Cardiac septum (tissue), 1 donor: ENCODE measurements at regions not wholly inside any gene's neighbourhood (a gene's known extent, or its start where the extent isn't known, plus 50 kb on each side); places are given as distances from the start of the nearest gene placed in this dataset.

ENCODE experiments used
- DNase-seq: peaks from one replicate; pipeline ENCODE4 v3.0.0-alpha.2; 2020; ENCODE audit warnings: low spot score
- intact Hi-C: fragments of 100-400 bp; cut with DNase I; formaldehyde crosslinking; loops from one replicate; pipeline ENCODE4 v1.14.0; 2022
- donor health status: DM: no; HTN: no; CAD: no.

GRCh38 chr12:45547822-45548221, 181.7 kb upstream of the ARID2 start:
- no peak for DNase-seq
- intact Hi-C loops = loop anchor here (5.0 to 10.0 kb wide), 2 partner anchors 177 to 194 kb away; partner anchors contain the start of gene ARID2

GRCh38 chr12:45548426-45548825, 181.1 kb upstream of the ARID2 start:
- intact Hi-C loops = loop anchor here (5.0 to 10.0 kb wide), 2 partner anchors 176 to 194 kb away; partner anchors contain the start of gene ARID2
- DNase-seq = no peak

DNA sequence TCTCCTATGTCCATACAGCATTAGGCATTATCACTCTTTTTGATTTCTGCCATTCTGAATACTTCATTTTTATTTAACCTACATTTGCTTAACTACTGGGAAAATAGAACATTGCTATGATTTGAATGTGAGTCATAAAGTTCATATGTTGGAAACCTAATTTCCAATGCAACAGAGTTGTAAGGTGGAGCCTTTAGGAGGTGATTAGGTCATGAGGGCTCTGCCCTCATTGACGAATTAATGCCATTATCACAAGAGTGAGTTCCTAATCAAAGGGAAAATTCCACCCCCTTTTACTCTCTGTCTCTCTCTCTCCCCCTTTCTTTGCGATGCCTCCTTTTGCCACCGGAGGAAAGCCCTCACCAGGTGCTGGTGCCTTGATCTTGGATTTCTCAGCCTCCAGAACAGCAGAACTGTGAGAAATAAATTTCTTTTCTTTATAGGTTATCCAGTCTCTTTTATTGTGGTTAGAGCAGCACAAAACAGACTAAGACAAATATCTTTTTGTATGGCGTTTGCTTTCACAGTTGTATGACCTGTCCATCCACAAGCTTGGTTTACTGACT, 180.1 kb upstream of the ARID2 start:
- intact Hi-C loops = loop anchor here (5.0 to 10.0 kb wide), 2 partner anchors 175 to 193 kb away; partner anchors contain the start of gene ARID2
- DNase-seq = no peak

DNA sequence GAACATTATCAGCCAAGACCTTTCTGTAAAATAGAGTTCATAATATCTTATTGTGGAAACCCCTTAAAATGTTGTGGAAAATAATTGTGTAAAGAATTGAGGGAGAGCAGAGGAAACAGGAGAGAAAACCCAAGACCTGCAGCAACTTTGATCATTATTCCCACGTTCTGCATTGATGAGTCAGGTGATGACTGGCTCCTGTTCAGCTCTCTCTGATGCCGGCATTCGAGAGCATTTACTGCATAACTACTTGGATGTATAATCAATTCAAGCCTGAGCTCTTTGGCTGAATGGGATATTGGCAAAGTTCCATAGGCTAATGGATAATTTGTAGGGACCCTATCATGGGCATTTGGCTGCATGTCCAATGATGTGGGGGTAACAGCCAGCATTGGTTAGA, 176.3 kb upstream of the ARID2 start:
- DNase-seq = no peak
- intact Hi-C loops = no loop called here

DNA sequence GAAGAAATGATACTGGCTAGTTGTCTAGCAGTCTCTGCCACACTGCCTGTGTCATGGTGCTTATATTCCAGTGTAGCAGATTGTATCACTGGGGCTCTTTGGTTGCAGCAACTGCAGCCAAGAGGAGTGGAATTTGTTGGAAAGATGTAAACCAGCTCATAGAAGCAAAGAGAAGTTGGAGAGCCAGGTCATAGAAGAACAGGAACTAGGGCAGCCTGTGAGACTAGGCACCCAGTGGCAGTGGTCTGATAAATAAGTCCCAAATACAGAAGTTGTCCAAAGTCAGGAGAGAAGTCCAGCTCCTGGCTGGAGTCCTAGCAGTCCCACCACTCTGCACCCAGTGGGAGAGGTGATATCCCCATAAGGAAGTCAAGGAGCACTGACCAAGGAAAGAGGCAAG, 172.5 kb upstream of the ARID2 start:
- DNase-seq = no peak
- intact Hi-C loops = no loop called here

DNA sequence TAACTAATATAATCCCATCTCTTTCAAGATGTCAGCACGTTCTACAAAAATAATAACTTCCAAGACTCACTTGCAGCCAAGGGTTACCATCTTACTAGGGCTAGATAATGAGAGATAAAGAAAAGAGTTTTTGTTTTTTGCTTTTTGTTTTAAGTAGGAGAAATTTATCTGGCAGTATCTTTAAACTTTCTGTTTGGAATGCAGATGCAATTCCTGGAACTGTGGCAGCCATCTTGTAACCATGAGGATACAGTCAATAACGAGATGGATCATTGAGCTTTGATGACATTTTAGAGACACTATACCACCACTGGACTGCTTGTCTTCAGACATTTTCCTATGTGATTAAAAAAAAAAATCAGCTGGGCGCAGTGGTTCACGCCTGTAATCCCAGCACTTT, 171.2 kb upstream of the ARID2 start:
- no peak for DNase-seq
- intact Hi-C loops = no loop called here

DNA sequence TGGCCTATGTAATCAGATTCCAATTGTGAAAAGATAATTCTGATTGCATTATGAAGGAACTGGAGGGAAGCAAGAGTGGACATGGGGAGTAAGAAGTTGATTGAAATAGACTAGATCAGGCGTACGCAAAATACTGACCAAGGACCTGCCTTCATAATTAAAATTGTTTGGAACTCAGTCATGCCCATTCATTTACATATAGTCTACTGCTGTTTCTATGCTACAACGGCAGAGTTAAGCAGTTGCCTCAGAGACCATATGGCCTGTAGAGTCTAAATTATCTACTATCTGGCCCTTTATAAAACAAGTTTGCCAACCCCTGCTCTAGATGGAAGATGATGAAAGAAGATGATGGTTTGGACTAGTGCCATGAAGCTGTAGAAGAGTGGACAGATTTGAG, 170.0 kb upstream of the ARID2 start:
- intact Hi-C loops = no loop called here
- no peak for DNase-seq

DNA sequence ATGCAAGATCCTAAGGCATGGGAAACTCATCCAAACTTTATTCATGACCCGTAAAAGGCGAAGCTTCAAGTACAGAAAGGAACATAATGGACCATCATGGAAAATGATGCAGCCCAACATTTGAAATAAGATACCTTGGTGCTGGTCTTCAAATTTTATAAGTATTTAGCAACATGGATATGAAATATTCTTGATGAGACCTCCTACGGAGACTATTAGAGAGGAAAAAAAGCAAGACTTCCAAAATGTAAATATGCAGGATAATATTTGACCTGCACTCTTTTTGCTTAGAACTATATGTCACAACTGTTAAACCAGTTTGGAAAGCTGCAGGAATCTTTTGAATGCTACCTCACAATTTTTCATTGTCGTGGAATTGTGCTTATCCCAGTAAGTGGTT, 168.8 kb upstream of the ARID2 start:
- DNase-seq = no peak
- intact Hi-C loops = no loop called here

DNA sequence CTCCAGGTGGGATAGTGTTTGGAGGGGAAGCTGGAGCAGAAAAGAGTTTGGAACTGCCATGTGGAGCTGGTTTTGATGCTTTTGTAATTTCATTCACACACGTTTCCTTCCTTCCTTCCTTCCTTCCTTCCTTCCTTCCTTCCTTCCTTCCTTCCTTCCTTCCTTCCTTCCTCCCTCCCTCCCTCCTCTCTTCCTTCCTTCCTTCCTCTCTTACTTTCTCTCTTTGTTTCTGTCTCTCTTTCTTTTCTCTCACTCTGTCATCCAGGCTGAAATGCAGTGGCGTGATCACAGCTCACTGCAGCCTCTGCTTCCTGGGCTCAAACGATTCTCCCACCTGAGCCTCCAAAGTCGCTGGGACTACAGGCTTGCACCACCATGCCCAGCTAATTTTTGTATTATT, 168.0 kb upstream of the ARID2 start:
- DNase-seq = no peak
- intact Hi-C loops = no loop called here

- intact Hi-C loops = no loop called here
- DNase-seq = no peak
Measured at GRCh38 chr12:45565590-45565989, 163.9 kb upstream of the ARID2 start.

GRCh38 chr12:45566257-45566656, 163.2 kb upstream of the ARID2 start:
- no peak for DNase-seq
- intact Hi-C loops = no loop called here

DNA sequence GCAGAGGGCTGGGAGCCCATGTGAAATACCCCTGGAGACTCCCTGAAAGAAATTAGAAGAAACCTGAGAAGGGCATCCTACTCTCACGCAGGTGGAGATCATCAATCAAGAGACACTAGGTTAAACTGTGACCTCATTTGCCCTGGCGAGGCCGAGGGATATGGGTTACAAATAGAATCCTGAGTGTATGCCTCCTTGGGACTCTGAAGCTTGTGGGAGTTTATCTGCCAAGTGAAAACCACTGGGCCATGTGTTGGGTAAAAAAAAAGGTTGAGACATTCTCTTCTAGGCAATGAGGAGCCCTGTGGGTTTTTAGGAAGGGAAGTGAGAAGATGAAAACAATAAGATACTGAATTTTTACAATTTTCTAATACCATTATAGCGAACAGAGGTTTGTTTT, 160.7 kb upstream of the ARID2 start:
- no peak for DNase-seq
- intact Hi-C loops = no loop called here

GRCh38 chr12:45570501-45570900, 159.0 kb upstream of the ARID2 start:
- DNase-seq = no peak
- intact Hi-C loops = no loop called here

DNA sequence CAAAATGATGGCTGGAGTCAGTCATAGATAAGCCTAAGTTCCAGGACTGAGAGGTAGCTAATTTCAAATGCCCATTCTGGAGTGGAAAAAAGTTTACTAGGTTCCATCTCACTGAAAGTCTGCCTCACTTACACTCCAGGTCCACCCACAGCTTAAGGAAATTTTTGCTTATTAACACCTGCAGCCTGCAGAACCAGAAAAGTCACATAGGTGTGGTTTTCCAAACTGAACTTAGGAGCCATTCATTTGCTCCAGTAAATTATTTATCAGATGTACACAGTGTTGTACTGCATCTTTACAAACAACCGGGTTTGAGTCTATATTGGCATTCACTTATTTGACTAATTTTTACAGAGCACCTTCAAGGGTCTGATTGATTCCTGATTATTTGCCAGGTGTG, 157.4 kb upstream of the ARID2 start:
- intact Hi-C loops = no loop called here
- DNase-seq = no peak

GRCh38 chr12:45575417-45575816, 154.1 kb upstream of the ARID2 start:
- no peak for DNase-seq
- intact Hi-C loops = no loop called here

- DNase-seq = no peak
- intact Hi-C loops = no loop called here
Measured at GRCh38 chr12:45575823-45576475, 153.6 kb upstream of the ARID2 start.

GRCh38 chr12:45577844-45578399, 151.6 kb upstream of the ARID2 start:
- no peak for DNase-seq
- intact Hi-C loops = no loop called here

GRCh38 chr12:45580356-45580969, 149.0 kb upstream of the ARID2 start:
- intact Hi-C loops = no loop called here
- DNase-seq = no peak

DNA sequence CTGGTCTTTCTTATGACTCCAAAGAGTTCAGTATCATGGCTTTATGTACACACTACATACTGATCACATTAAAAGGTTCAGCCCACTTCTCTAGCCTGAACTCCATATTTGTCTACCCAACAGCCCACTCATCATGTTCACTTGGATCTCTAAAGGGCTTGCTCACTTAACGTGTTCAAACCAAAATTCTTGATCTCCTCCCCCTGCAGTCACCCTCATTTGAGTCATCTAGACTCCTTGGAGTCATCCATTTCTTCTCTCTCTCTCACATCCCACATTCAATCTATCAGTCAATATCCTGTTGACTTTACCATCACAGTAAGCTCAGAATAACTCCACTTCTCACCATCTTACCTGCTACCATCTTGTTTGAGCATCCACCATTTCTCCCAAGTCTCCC, 148.4 kb upstream of the ARID2 start:
- intact Hi-C loops = no loop called here
- DNase-seq = no peak

DNA sequence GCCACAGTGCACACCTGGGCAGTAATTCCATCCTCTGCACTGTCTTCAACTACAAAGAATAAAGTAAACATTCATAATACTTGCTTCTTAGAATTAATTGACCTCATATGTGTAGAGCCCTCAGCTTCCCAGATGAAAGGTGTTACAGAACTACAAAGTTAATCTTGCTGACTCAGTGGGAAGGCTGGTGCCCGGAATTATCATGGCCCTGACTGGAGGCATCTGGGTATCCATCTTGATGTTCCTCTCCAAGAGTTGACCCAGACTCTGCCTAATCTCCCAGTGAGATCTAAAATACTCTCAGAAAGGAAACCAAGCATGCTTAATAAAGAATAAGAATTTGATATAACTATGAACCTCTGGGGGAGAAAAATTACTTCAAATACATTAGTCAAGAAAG, 147.0 kb upstream of the ARID2 start:
- no peak for DNase-seq
- intact Hi-C loops = no loop called here
